Kidney tubule cell (primary cell): ENCODE measurements at regions not wholly inside any gene's neighbourhood (a gene's known extent, or its start where the extent isn't known, plus 50 kb on each side); places are given as distances from the start of the nearest gene placed in this dataset.
A peak's percentile ranks its signal among the peaks of the same experiment; 100 is the strongest.

ENCODE experiments used
- DNase-seq: peaks from one replicate; pipeline ENCODE4 v3.0.0-alpha.2; 2018; ENCODE audit warnings: low spot score

- no peak for DNase-seq
Observed at GRCh38 chr10:4196183-4196582, 411.2 kb upstream of the KLF6 start.

- peak; percentile 85 for DNase-seq
Observed at GRCh38 chr10:4195213-4195612, 410.2 kb upstream of the KLF6 start.

GRCh38 chr10:4194231-4194630 is 409.2 kb upstream of the KLF6 start:
- peak; percentile 80 for DNase-seq

- no peak for DNase-seq
Observed at GRCh38 chr10:4191894-4192293, 406.9 kb upstream of the KLF6 start.

- peak; percentile 91 for DNase-seq
Observed at GRCh38 chr10:4191354-4191753, 406.3 kb upstream of the KLF6 start.

GRCh38 chr10:4190876-4191275 is 405.9 kb upstream of the KLF6 start:
- DNase-seq: no peak

- no peak for DNase-seq
Observed at GRCh38 chr10:4189281-4189680, 404.3 kb upstream of the KLF6 start.

GRCh38 chr10:4188406-4188805 is 403.4 kb upstream of the KLF6 start:
- DNase-seq: no peak

- DNase-seq: no peak
Observed at GRCh38 chr10:4186849-4187540, 402.0 kb upstream of the KLF6 start.

GRCh38 chr10:4183761-4184261 is 398.8 kb upstream of the KLF6 start:
- DNase-seq: no peak

- DNase-seq: no peak
Observed at GRCh38 chr10:4181621-4182049, 396.6 kb upstream of the KLF6 start.

- no peak for DNase-seq
Observed at GRCh38 chr10:4181081-4181480, 396.1 kb upstream of the KLF6 start.

- DNase-seq: no peak
Observed at GRCh38 chr10:4177791-4178190, 392.8 kb upstream of the KLF6 start.

GRCh38 chr10:4176500-4177281 is 391.7 kb upstream of the KLF6 start:
- no peak for DNase-seq

GRCh38 chr10:4174197-4174596 is 389.2 kb upstream of the KLF6 start:
- DNase-seq: no peak

- DNase-seq: no peak
Observed at GRCh38 chr10:4170633-4171314, 385.8 kb upstream of the KLF6 start.

- DNase-seq: no peak
Observed at GRCh38 chr10:4170181-4170580, 385.2 kb upstream of the KLF6 start.

- no peak for DNase-seq
Observed at GRCh38 chr10:4169448-4169847, 384.4 kb upstream of the KLF6 start.

- no peak for DNase-seq
Observed at GRCh38 chr10:4167216-4167615, 382.2 kb upstream of the KLF6 start.

GRCh38 chr10:4162571-4163286 is 377.7 kb upstream of the KLF6 start:
- DNase-seq: no peak

- no peak for DNase-seq
Observed at GRCh38 chr10:4159173-4159572, 374.2 kb upstream of the KLF6 start.

GRCh38 chr10:4154191-4154715 is 369.2 kb upstream of the KLF6 start:
- no peak for DNase-seq
